ENCODE measurements at regions not wholly inside any gene's neighbourhood (a gene's known extent, or its start where the extent isn't known, plus 50 kb on each side); places are given as distances from the start of the nearest gene placed in this dataset.

GRCh38 chr11:15674756-15675155 is 560.0 kb downstream of the INSC start:
- TF ChIP-seq SIN3A (IDR thresholded peaks at IDR 0.05; ENCODE audit: low read depth) (no peak), REST (IDR thresholded peaks at IDR 0.05; ENCODE audit: low read depth) (no peak), CTCF (IDR thresholded peaks at IDR 0.05 in 2 of 3, conservative IDR thresholded peaks at IDR 0.05 in 1 of 3; ENCODE audit: borderline replicate concordance in 1 of 3, insufficient read depth in 1 of 3, low read depth in 2 of 3, low read length in 2 of 3) (no peak)

All from HCT116 (cell line).